ENCODE measurements at regions not wholly inside any gene's neighbourhood (a gene's known extent, or its start where the extent isn't known, plus 50 kb on each side); places are given as distances from the start of the nearest gene placed in this dataset.
A peak's percentile ranks its signal among the peaks of the same experiment; 100 is the strongest.

- no peak for FAIRE-seq
- no peaks in the 10 kb centered on the region for H3K9me1 ChIP-seq (ENCODE audit: control insufficient read depth, extremely low read depth, insufficient read depth, low read length)
- H2AFZ ChIP-seq (ENCODE audit: control insufficient read depth, low read length): peak overlapping the region; percentile 39
- no peak overlapping the region for H3K9ac ChIP-seq (ENCODE audit: control insufficient read depth, extremely low read depth, insufficient read depth, low read length)
- no peaks in the 10 kb centered on the region for H4K20me1 ChIP-seq (ENCODE audit: control insufficient read depth, extremely low read depth, insufficient read depth, low read length)
- no peak for DNase-seq (ENCODE audit: low read depth, low spot score)
- no peak overlapping the region for H3K27ac ChIP-seq (ENCODE audit: control insufficient read depth, insufficient read depth, low read length)
- H3K4me3 ChIP-seq (ENCODE audit: control insufficient read depth in 2 of 3, extremely low read depth in 1 of 3, insufficient read depth in 2 of 3, low read depth in 1 of 3, low read length in 3 of 3): no peak overlapping the region
- peaks cover 11% of the 10 kb centered on the region for H3K4me1 ChIP-seq (ENCODE audit: control insufficient read depth, extremely low read depth, insufficient read depth, low read length)
- no peak overlapping the region for H3K4me2 ChIP-seq (ENCODE audit: control insufficient read depth, extremely low read depth, insufficient read depth, low read depth, low read length)
- H3K79me2 ChIP-seq (ENCODE audit: control insufficient read depth, insufficient read depth, low read length): no peaks in the 10 kb centered on the region
- dilution Hi-C loops (cut with MboI; ENCODE audit: extremely low pct_ligation_motif_present, low sequenced_read_pairs): no loop called here
- H3K9me3 ChIP-seq (ENCODE audit: control insufficient read depth, low read depth, low read length): no peaks in the 10 kb centered on the region
- TF ChIP-seq EZH2 (IDR thresholded peaks at IDR 0.05; ENCODE audit: low read length) (no peak), CTCF (optimal IDR thresholded peaks at IDR 0.05 in 1 of 3, IDR thresholded peaks at IDR 0.05 in 1 of 3, conservative IDR thresholded peaks at IDR 0.05 in 1 of 3; ENCODE audit: extremely low read depth in 1 of 3, insufficient read depth in 2 of 3, low read length in 3 of 3) (no peak)
- H3K36me3 ChIP-seq (ENCODE audit: control insufficient read depth in 2 of 2, extremely low read depth in 1 of 2, insufficient read depth in 2 of 2, low read length in 2 of 2): no peaks in the 10 kb centered on the region
- peaks cover 2% of the 10 kb centered on the region for H3K27me3 ChIP-seq (ENCODE audit: control insufficient read depth, extremely low read depth, insufficient read depth, low read length)
Observed at GRCh38 chr22:27154717-27155116, 497.3 kb downstream of the MIAT start.

GRCh38 chr22:27156821-27157489 lies 499.6 kb downstream of the MIAT start:
- no peak overlapping the region for H3K27ac ChIP-seq (ENCODE audit: control insufficient read depth, insufficient read depth, low read length)
- dilution Hi-C loops (cut with MboI; ENCODE audit: extremely low pct_ligation_motif_present, low sequenced_read_pairs): no loop called here
- DNase-seq (ENCODE audit: low read depth, low spot score): no peak

More at GRCh38 chr22:27156821-27157489, 499.6 kb downstream of the MIAT start:
- no peak for TF ChIP-seq EZH2 (IDR thresholded peaks at IDR 0.05; ENCODE audit: low read length)
- no peak for TF ChIP-seq CTCF (optimal IDR thresholded peaks at IDR 0.05 in 1 of 3, IDR thresholded peaks at IDR 0.05 in 1 of 3, conservative IDR thresholded peaks at IDR 0.05 in 1 of 3; ENCODE audit: extremely low read depth in 1 of 3, insufficient read depth in 2 of 3, low read length in 3 of 3)
- no peak overlapping the region for H3K4me2 ChIP-seq (ENCODE audit: control insufficient read depth, extremely low read depth, insufficient read depth, low read depth, low read length)
- H3K9me1 ChIP-seq (ENCODE audit: control insufficient read depth, extremely low read depth, insufficient read depth, low read length): no peaks in the 10 kb centered on the region
- no peaks in the 10 kb centered on the region for H3K79me2 ChIP-seq (ENCODE audit: control insufficient read depth, insufficient read depth, low read length)
- H3K4me1 ChIP-seq (ENCODE audit: control insufficient read depth, extremely low read depth, insufficient read depth, low read length): no peaks in the 10 kb centered on the region
- no peaks in the 10 kb centered on the region for H4K20me1 ChIP-seq (ENCODE audit: control insufficient read depth, extremely low read depth, insufficient read depth, low read length)
- H3K4me3 ChIP-seq (ENCODE audit: control insufficient read depth in 2 of 3, extremely low read depth in 1 of 3, insufficient read depth in 2 of 3, low read depth in 1 of 3, low read length in 3 of 3): no peak overlapping the region
- no peaks in the 10 kb centered on the region for H3K9me3 ChIP-seq (ENCODE audit: control insufficient read depth, low read depth, low read length)
- H2AFZ ChIP-seq (ENCODE audit: control insufficient read depth, low read length): no peak overlapping the region
- peaks cover 7% of the 10 kb centered on the region for H3K27me3 ChIP-seq (ENCODE audit: control insufficient read depth, extremely low read depth, insufficient read depth, low read length)
- no peaks in the 10 kb centered on the region for H3K36me3 ChIP-seq (ENCODE audit: control insufficient read depth in 2 of 2, extremely low read depth in 1 of 2, insufficient read depth in 2 of 2, low read length in 2 of 2)
- no peak for FAIRE-seq
- H3K9ac ChIP-seq (ENCODE audit: control insufficient read depth, extremely low read depth, insufficient read depth, low read length): no peak overlapping the region

Data from keratinocyte (primary cell).